PC-9 (cell line): ENCODE measurements at regions not wholly inside any gene's neighbourhood (a gene's known extent, or its start where the extent isn't known, plus 50 kb on each side); places are given as distances from the start of the nearest gene placed in this dataset.

Experiments used
- BruUV-seq: library from RNA; stranded (reverse); fragments of 400-500 nt; replicated peaks from 2 replicates; lab custom pipeline; 2021; lab: Mats Ljungman, UMichigan
- CTCF ChIA-PET: fragments of 300-600 bp; sonication (Branson Sonifier 250); formaldehyde crosslinking; loops from one replicate; lab custom pipeline; 2022; ENCODE audit warnings: antibody characterized with exemption; lab: Charles Lee
- POLR2A ChIA-PET: fragments of 300-600 bp; sonication (Branson Sonifier 250); formaldehyde crosslinking; loops from one replicate; lab custom pipeline; 2022; ENCODE audit warnings: antibody characterized with exemption; ENCODE audit not compliant: unreplicated experiment; lab: Charles Lee
- DNase-seq, 2 experiments: peaks; one replicate each; pipeline versions ENCODE4 v3.0.0 to v3.0.0-alpha.2; 2015 to 2022; ENCODE audit warnings: mixed read lengths in 1 of 2
- H2AFZ ChIP-seq: fragments of 200-600 bp; sonication (generic); 2 replicates; pipeline ENCODE4 v1.8.1; 2017; ENCODE audit warnings: antibody characterized with exemption
- H3F3A ChIP-seq: fragments of 200-600 bp; sonication (generic); 2 replicates; pipeline ENCODE4 v1.8.1; 2017; ENCODE audit warnings: antibody characterized with exemption, mild to moderate bottlenecking, low read depth; ENCODE audit not compliant: insufficient read depth
- H3K27ac ChIP-seq: fragments of 200-600 bp; sonication (generic); 2 replicates; pipeline ENCODE4 v1.6.1; 2016; ENCODE audit warnings: mixed run types
- H3K27me3 ChIP-seq: fragments of 200-600 bp; sonication (generic); 2 replicates; pipeline ENCODE4 v1.6.1; 2016; ENCODE audit warnings: low read depth, mixed run types; ENCODE audit not compliant: insufficient read depth
- H3K36me3 ChIP-seq: fragments of 200-600 bp; sonication (generic); 2 replicates; pipeline ENCODE4 v1.6.1; 2016; ENCODE audit warnings: low read depth, mixed run types
- H3K4me1 ChIP-seq: fragments of 200-600 bp; sonication (generic); replicated peaks from 2 replicates; pipeline ENCODE4 v1.6.1; 2016; ENCODE audit warnings: mixed run types; ENCODE audit not compliant: insufficient read depth
- H3K4me2 ChIP-seq: fragments of 200-600 bp; sonication (generic); 2 replicates; pipeline ENCODE4 v1.6.1; 2017; ENCODE audit warnings: mixed run types
- H3K4me3 ChIP-seq: fragments of 200-600 bp; sonication (generic); 2 replicates; pipeline ENCODE4 v1.6.1; 2016; ENCODE audit warnings: mixed run types
- H3K79me2 ChIP-seq: fragments of 200-600 bp; sonication (generic); 2 replicates; pipeline ENCODE4 v1.6.1; 2017; ENCODE audit warnings: low read depth, mixed run types
- H3K9me2 ChIP-seq: fragments of 200-600 bp; sonication (generic); 2 replicates; pipeline ENCODE4 v1.8.1; 2017; ENCODE audit warnings: mild to moderate bottlenecking; ENCODE audit not compliant: insufficient read depth
- H3K9me3 ChIP-seq: fragments of 200-600 bp; sonication (generic); 2 replicates; pipeline ENCODE4 v1.8.1; 2016; ENCODE audit warnings: low read depth; ENCODE audit not compliant: insufficient read depth
- H4K20me1 ChIP-seq: fragments of 200-600 bp; sonication (generic); 2 replicates; pipeline ENCODE4 v1.8.1; 2017; ENCODE audit not compliant: insufficient read depth
- EZH2 ChIP-seq: fragments of 200-600 bp; sonication (generic); IDR thresholded peaks from 2 replicates; pipeline ENCODE4 v1.8.0; 2017; ENCODE audit warnings: antibody characterized with exemption, low read depth
- intact Hi-C: fragments of 100-400 bp; cut with micrococcal nuclease; formaldehyde crosslinking; loops from one replicate; pipeline ENCODE4 v1.10.0; 2022; ENCODE audit not compliant: unreplicated experiment
- TF ChIP-seq, protein P1 (sequence below): fragments of 200-600 bp; sonication (generic); conservative IDR thresholded peaks from 2 replicates; pipeline ENCODE4 v1.6.1; 2017; ENCODE audit warnings: mixed run types, antibody characterized with exemption, mild to moderate bottlenecking, moderate library complexity

DNA sequence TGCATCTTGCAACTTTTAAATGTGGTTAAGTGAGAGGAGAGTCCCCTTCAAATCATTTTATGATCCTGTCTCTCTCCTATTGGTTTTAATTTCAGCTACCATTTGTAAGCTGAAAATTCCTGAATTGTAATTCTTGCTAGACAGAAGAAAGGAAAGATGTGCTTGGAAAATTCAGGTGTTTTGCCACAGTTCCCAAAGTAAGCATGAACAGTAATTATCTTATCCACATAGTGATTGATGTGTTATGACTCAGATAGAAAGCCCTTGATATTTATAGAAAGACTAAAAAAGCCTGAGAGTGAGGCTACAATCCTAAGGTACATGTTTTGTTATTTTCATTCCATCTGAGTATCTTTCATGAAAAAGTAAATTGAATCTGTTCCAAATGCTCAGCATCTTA lies 492.5 kb downstream of the MAT2B start:
- no peaks in the 10 kb centered on the region for H3K79me2 ChIP-seq
- no peak overlapping the region for H2AFZ ChIP-seq
- no peaks in the 10 kb centered on the region for H3K9me3 ChIP-seq
- no peaks in the 10 kb centered on the region for H3K4me1 ChIP-seq
- DNase-seq = no peak
- H3K27ac ChIP-seq = no peak overlapping the region
- H3F3A ChIP-seq = no peaks in the 10 kb centered on the region
- H3K27me3 ChIP-seq = no peaks in the 10 kb centered on the region
- ChIA-PET CTCF (no interaction called here), POLR2A (no interaction called here)
- H3K36me3 ChIP-seq = no peaks in the 10 kb centered on the region
- H4K20me1 ChIP-seq = no peaks in the 10 kb centered on the region
- H3K4me3 ChIP-seq = no peak overlapping the region
- H3K9me2 ChIP-seq = no peaks in the 10 kb centered on the region
- BruUV-seq = no TSS peak
- TF ChIP-seq, protein P1, sequence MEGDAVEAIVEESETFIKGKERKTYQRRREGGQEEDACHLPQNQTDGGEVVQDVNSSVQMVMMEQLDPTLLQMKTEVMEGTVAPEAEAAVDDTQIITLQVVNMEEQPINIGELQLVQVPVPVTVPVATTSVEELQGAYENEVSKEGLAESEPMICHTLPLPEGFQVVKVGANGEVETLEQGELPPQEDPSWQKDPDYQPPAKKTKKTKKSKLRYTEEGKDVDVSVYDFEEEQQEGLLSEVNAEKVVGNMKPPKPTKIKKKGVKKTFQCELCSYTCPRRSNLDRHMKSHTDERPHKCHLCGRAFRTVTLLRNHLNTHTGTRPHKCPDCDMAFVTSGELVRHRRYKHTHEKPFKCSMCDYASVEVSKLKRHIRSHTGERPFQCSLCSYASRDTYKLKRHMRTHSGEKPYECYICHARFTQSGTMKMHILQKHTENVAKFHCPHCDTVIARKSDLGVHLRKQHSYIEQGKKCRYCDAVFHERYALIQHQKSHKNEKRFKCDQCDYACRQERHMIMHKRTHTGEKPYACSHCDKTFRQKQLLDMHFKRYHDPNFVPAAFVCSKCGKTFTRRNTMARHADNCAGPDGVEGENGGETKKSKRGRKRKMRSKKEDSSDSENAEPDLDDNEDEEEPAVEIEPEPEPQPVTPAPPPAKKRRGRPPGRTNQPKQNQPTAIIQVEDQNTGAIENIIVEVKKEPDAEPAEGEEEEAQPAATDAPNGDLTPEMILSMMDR = no peak
- no peak overlapping the region for H3K4me2 ChIP-seq
- intact Hi-C loops = no loop called here

DNA sequence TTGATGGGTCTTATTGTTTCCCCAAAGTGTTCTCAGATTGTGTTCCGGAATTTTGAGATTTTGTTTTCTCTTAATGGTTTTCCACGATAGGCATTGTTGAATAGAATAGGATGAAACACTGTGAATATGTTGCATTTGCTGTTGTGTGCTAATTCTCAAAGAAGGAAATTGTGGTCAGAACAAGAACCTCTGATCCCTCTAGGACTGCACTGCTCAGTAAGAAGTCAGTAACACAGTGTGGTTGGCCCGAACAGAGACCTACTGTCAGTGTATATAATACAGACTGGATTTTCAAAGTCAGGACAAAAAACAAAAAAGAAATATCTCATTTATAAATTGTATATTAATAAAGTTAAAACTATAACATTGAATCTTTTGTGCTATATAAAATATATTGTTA lies 494.8 kb downstream of the MAT2B start:
- H3K4me1 ChIP-seq = no peaks in the 10 kb centered on the region
- intact Hi-C loops = no loop called here
- no peaks in the 10 kb centered on the region for H3K36me3 ChIP-seq
- H3K9me2 ChIP-seq = no peaks in the 10 kb centered on the region
- no peaks in the 10 kb centered on the region for H3K79me2 ChIP-seq
- DNase-seq = no peak
- H3F3A ChIP-seq = no peaks in the 10 kb centered on the region
- no TSS peak for BruUV-seq
- H3K9me3 ChIP-seq = no peaks in the 10 kb centered on the region
- H3K4me2 ChIP-seq = no peak overlapping the region
- ChIA-PET CTCF (no interaction called here), POLR2A (no interaction called here)
- TF ChIP-seq EZH2 = no peak
- TF ChIP-seq, protein P1 = no peak
- no peak overlapping the region for H3K27ac ChIP-seq
- no peaks in the 10 kb centered on the region for H4K20me1 ChIP-seq
- no peak overlapping the region for H3K4me3 ChIP-seq
- no peaks in the 10 kb centered on the region for H3K27me3 ChIP-seq
- no peak overlapping the region for H2AFZ ChIP-seq

DNA sequence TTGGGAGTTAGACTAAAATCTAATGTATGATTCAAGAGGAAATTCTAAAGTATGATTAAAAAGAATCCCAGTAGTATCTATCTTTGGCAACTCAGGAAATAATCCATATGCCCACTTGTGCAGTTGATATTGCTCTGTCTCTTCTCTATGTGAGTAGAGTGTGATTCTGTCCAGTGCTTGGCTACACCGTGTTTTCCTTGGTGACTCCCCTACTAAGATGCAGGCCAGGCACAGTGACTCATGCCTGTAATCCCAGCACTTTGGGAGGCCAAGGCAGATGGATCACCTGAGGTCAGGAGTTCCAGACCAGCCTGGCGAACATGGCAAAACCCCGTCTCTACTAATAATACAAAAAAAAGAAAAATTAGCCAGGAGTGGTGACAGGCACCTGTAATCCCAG lies 495.4 kb downstream of the MAT2B start:
- H2AFZ ChIP-seq = no peak overlapping the region
- no peaks in the 10 kb centered on the region for H3K36me3 ChIP-seq
- intact Hi-C loops = no loop called here
- no peak overlapping the region for H3K4me2 ChIP-seq
- ChIA-PET CTCF (no interaction called here), POLR2A (no interaction called here)
- H3K27ac ChIP-seq = no peak overlapping the region
- no peak for TF ChIP-seq EZH2
- TF ChIP-seq, protein P1 = no peak
- no peaks in the 10 kb centered on the region for H3K79me2 ChIP-seq
- no peak overlapping the region for H3K4me3 ChIP-seq
- no TSS peak for BruUV-seq
- no peaks in the 10 kb centered on the region for H3K4me1 ChIP-seq
- H3F3A ChIP-seq = no peaks in the 10 kb centered on the region
- no peaks in the 10 kb centered on the region for H3K9me2 ChIP-seq
- no peaks in the 10 kb centered on the region for H4K20me1 ChIP-seq
- no peaks in the 10 kb centered on the region for H3K9me3 ChIP-seq
- DNase-seq = no peak
- no peaks in the 10 kb centered on the region for H3K27me3 ChIP-seq
